Erythroblast (primary cell): ENCODE measurements at regions not wholly inside any gene's neighbourhood (a gene's known extent, or its start where the extent isn't known, plus 50 kb on each side); places are given as distances from the start of the nearest gene placed in this dataset.

Source experiments
- GATA1 ChIP-seq: IDR thresholded peaks from 2 replicates; pipeline ENCODE4 v1.6.1; 2011; ENCODE audit warnings: low read depth, mild to moderate bottlenecking, control low read depth, low read length, moderate library complexity
- POLR2A ChIP-seq: IDR thresholded peaks from 2 replicates; pipeline ENCODE4 v1.6.1; 2011; ENCODE audit warnings: mild to moderate bottlenecking, low read length

DNA sequence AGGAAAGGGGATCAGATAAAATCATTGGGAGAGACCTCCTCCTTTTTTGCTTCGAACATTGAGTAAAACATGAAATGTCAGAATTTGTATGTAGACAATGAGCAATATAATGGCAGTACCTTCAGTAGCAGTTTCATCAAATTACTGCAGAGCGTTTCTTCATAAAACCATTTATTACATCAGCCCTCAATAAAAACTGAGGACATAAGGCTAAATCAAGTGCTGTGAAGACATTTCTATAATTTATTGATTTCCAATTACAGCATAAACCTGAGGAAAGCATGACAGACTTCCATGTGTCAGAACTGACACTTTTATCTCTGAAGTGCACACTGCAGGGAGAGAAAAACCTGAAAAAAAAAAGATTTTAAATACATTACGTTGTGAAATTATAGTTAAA is 172.6 kb upstream of the ZNF804B start:
- TF ChIP-seq POLR2A = no peak
- no peak for TF ChIP-seq GATA1
